H1 (cell line): ENCODE measurements at regions not wholly inside any gene's neighbourhood (a gene's known extent, or its start where the extent isn't known, plus 50 kb on each side); places are given as distances from the start of the nearest gene placed in this dataset.

Experiments
- BACH1 ChIP-seq: IDR thresholded peaks from 2 replicates; pipeline ENCODE4 v1.6.1; 2012; ENCODE audit warnings: low read length, improper control_type of control experiment
- BCL11A ChIP-seq, 2 experiments: IDR thresholded peaks; one replicate each; pipeline ENCODE4 v1.6.1; 2011; ENCODE audit warnings: low read depth in 2 of 2, low read length in 2 of 2, mild to moderate bottlenecking in 2 of 2
- EZH2 ChIP-seq: fragments of 200-600 bp; sonication (generic); IDR thresholded peaks from 2 replicates; pipeline ENCODE4 v1.7.1; 2012; ENCODE audit warnings: low read depth, mild to moderate bottlenecking, moderate library complexity, low read length, inconsistent platforms; ENCODE audit not compliant: severe bottlenecking
- JUND ChIP-seq: IDR thresholded peaks from 2 replicates; pipeline ENCODE4 v1.6.1; 2011; ENCODE audit warnings: mild to moderate bottlenecking, improper control_type of control experiment, low read length
- KDM1A ChIP-seq: fragments of 200-600, 300-600 bp; sonication (generic); IDR thresholded peaks from 2 replicates; pipeline ENCODE4 v1.7.1; 2016; ENCODE audit warnings: mild to moderate bottlenecking, low read length, borderline replicate concordance
- RFX5 ChIP-seq: IDR thresholded peaks from 2 replicates; pipeline ENCODE4 v1.6.1; 2011; ENCODE audit warnings: low read depth, low read length, improper control_type of control experiment, borderline replicate concordance
- SIRT6 ChIP-seq: IDR thresholded peaks from one replicate; pipeline ENCODE4 v1.7.1; 2012; ENCODE audit warnings: low read length, inconsistent platforms
- TF ChIP-seq, protein P1 (sequence below): fragments of 300-600 bp; sonication (generic); IDR thresholded peaks from 2 replicates; pipeline ENCODE4 v1.7.1; 2012; ENCODE audit warnings: low read length, moderate library complexity, mild to moderate bottlenecking, inconsistent platforms; ENCODE audit not compliant: insufficient replicate concordance
- TF ChIP-seq, protein P2 (sequence below): IDR thresholded peaks from 2 replicates; pipeline ENCODE4 v1.6.1; 2012; ENCODE audit warnings: low read length, inconsistent platforms

DNA sequence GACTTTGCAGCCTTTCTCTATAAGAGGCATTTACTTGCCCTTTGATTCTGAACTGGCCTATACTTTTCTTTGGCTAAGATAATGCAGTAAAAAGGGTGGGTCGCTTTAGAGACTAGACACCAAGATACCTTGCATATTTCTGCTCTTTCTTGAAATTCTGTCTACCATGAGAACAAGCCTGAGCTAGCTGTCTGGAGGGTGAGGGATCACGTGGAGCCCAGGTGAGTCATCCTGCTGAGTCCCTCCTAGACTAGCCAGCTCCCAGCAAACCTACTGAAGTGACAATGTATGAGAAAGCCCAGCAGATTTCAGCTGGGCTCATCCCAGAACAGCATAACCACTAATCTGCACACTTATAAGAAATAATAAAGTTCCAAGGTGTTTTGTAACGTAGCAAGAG is 408.0 kb upstream of the KAZN start (continued):
- TF ChIP-seq, protein P1, sequence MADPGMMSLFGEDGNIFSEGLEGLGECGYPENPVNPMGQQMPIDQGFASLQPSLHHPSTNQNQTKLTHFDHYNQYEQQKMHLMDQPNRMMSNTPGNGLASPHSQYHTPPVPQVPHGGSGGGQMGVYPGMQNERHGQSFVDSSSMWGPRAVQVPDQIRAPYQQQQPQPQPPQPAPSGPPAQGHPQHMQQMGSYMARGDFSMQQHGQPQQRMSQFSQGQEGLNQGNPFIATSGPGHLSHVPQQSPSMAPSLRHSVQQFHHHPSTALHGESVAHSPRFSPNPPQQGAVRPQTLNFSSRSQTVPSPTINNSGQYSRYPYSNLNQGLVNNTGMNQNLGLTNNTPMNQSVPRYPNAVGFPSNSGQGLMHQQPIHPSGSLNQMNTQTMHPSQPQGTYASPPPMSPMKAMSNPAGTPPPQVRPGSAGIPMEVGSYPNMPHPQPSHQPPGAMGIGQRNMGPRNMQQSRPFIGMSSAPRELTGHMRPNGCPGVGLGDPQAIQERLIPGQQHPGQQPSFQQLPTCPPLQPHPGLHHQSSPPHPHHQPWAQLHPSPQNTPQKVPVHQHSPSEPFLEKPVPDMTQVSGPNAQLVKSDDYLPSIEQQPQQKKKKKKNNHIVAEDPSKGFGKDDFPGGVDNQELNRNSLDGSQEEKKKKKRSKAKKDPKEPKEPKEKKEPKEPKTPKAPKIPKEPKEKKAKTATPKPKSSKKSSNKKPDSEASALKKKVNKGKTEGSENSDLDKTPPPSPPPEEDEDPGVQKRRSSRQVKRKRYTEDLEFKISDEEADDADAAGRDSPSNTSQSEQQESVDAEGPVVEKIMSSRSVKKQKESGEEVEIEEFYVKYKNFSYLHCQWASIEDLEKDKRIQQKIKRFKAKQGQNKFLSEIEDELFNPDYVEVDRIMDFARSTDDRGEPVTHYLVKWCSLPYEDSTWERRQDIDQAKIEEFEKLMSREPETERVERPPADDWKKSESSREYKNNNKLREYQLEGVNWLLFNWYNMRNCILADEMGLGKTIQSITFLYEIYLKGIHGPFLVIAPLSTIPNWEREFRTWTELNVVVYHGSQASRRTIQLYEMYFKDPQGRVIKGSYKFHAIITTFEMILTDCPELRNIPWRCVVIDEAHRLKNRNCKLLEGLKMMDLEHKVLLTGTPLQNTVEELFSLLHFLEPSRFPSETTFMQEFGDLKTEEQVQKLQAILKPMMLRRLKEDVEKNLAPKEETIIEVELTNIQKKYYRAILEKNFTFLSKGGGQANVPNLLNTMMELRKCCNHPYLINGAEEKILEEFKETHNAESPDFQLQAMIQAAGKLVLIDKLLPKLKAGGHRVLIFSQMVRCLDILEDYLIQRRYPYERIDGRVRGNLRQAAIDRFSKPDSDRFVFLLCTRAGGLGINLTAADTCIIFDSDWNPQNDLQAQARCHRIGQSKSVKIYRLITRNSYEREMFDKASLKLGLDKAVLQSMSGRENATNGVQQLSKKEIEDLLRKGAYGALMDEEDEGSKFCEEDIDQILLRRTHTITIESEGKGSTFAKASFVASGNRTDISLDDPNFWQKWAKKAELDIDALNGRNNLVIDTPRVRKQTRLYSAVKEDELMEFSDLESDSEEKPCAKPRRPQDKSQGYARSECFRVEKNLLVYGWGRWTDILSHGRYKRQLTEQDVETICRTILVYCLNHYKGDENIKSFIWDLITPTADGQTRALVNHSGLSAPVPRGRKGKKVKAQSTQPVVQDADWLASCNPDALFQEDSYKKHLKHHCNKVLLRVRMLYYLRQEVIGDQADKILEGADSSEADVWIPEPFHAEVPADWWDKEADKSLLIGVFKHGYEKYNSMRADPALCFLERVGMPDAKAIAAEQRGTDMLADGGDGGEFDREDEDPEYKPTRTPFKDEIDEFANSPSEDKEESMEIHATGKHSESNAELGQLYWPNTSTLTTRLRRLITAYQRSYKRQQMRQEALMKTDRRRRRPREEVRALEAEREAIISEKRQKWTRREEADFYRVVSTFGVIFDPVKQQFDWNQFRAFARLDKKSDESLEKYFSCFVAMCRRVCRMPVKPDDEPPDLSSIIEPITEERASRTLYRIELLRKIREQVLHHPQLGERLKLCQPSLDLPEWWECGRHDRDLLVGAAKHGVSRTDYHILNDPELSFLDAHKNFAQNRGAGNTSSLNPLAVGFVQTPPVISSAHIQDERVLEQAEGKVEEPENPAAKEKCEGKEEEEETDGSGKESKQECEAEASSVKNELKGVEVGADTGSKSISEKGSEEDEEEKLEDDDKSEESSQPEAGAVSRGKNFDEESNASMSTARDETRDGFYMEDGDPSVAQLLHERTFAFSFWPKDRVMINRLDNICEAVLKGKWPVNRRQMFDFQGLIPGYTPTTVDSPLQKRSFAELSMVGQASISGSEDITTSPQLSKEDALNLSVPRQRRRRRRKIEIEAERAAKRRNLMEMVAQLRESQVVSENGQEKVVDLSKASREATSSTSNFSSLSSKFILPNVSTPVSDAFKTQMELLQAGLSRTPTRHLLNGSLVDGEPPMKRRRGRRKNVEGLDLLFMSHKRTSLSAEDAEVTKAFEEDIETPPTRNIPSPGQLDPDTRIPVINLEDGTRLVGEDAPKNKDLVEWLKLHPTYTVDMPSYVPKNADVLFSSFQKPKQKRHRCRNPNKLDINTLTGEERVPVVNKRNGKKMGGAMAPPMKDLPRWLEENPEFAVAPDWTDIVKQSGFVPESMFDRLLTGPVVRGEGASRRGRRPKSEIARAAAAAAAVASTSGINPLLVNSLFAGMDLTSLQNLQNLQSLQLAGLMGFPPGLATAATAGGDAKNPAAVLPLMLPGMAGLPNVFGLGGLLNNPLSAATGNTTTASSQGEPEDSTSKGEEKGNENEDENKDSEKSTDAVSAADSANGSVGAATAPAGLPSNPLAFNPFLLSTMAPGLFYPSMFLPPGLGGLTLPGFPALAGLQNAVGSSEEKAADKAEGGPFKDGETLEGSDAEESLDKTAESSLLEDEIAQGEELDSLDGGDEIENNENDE = no peak
- TF ChIP-seq SIRT6 = no peak
- no peak for TF ChIP-seq BCL11A (IDR thresholded peaks at IDR 0.05; ENCODE audit: low read depth in 2 of 2, low read length in 2 of 2)
- TF ChIP-seq JUND = no peak
- TF ChIP-seq BACH1 = no peak
- no peak for TF ChIP-seq KDM1A
- TF ChIP-seq RFX5 = no peak
- TF ChIP-seq, protein P2, sequence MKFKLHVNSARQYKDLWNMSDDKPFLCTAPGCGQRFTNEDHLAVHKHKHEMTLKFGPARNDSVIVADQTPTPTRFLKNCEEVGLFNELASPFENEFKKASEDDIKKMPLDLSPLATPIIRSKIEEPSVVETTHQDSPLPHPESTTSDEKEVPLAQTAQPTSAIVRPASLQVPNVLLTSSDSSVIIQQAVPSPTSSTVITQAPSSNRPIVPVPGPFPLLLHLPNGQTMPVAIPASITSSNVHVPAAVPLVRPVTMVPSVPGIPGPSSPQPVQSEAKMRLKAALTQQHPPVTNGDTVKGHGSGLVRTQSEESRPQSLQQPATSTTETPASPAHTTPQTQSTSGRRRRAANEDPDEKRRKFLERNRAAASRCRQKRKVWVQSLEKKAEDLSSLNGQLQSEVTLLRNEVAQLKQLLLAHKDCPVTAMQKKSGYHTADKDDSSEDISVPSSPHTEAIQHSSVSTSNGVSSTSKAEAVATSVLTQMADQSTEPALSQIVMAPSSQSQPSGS = no peak
- TF ChIP-seq EZH2 = no peak
- TF ChIP-seq, all 59 proteins: peak for 0
